Activated T-cell treated with anti-CD3 and anti-CD28 coated beads for 1 hour (primary cell): ENCODE measurements at regions not wholly inside any gene's neighbourhood (a gene's known extent, or its start where the extent isn't known, plus 50 kb on each side); places are given as distances from the start of the nearest gene placed in this dataset.
"Not testable (repeated sequence)": the region's sequence is repeated elsewhere in the genome, so short reads cannot be mapped to it uniquely, and the experiment has no call there.

Experiments used
- DNase-seq: peaks from one replicate; pipeline ENCODE4 v3.0.0-alpha.2; 2020; ENCODE audit warnings: low read depth

DNA sequence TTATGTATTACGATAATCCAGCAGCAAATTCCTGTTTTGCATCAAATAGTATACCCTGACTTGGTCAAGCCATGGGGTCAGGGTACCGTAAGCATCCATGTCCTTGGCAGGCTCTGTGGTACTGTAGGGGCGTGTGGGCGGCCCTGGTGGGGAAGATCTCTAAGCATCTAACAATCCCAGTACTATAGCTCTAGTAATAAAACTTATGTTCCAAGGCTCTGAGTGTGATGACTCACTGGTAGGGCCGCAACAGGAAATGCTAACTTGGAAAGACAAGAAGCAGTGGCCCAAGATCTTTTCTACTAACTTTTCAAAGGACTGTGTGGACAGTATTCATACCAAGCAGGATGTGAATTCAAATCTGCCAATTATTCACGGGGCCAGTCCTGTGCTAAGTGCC lies 63.8 kb downstream of the CLEC18A start:
- not testable (repeated sequence) for DNase-seq

DNA sequence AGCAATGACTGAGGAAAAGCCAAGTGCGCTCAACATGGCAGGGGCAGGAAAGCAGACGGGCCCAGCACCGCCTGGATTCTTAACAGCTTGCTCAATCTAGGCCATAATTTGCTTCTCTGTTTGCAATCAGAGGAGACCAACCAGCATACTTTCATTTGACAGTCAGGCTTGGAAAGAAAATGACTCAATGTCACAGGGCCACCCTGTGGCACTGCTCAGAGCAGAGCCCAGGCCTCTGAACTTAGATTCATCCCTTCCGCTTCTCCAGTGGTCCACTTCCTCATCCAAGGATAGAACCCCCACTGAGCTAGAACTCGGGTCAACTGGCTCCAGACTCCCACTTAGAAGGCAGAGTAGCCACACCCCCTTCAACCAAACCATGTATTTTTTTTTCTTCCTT lies 65.6 kb downstream of the CLEC18A start:
- not testable (repeated sequence) for DNase-seq

DNA sequence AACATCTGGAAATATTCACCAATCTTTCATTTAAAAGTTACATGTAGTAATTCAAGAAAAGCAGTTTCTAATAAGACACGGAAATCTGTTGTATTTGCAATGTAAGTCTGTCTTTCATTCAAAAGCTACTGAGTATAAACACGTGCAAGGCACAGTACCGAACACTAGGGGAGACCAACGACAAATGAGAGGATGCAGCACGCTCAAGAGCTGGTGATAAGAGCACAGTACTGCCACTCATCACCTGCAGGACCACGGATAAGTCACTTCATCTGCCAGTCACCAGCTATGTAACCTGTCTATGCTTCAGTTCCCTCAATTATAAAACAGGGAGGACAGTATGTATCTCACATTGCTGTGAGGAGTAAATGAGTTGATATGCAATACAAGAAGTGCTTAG lies 67.1 kb downstream of the CLEC18A start:
- DNase-seq = peak; percentile 17

DNA sequence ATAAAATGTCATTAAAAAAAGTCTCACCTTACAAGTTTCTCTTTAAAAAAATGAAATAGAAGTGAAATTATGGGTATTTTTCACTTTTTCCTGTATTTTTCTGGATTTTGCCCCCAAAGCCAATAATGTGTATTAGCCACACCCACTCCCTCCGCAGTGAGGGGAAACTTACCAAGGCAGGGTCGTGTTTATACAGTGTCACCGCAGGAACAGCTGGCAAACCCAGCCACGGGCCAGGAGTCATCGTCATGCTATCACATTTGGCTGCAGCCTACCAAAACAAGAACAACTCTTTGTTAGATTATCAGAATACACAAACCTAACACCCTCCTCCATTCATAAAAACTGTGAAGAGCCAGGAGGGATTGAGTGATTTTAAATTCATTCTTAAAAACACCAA lies 72.1 kb downstream of the CLEC18A start:
- not testable (repeated sequence) for DNase-seq

DNA sequence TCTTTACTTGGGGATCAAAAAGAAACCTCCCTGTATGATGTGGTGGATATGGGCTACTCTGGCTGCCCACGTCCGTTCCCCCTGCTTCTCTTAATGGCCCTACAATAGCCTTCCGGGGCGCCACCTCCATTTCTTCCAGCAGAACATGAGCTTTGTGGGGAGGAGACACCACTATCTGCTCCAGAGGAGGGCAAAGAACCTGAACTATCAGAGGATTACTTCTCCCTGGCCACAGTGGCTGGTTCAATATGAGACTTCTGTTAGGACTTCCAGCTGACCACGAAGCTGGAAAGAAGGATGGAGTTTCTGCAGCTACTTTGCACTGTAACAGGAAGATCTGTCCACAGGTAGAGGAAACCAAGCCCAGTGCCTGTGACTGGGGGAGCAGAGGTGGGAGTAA lies 72.8 kb downstream of the CLEC18A start:
- DNase-seq = not testable (repeated sequence)

DNA sequence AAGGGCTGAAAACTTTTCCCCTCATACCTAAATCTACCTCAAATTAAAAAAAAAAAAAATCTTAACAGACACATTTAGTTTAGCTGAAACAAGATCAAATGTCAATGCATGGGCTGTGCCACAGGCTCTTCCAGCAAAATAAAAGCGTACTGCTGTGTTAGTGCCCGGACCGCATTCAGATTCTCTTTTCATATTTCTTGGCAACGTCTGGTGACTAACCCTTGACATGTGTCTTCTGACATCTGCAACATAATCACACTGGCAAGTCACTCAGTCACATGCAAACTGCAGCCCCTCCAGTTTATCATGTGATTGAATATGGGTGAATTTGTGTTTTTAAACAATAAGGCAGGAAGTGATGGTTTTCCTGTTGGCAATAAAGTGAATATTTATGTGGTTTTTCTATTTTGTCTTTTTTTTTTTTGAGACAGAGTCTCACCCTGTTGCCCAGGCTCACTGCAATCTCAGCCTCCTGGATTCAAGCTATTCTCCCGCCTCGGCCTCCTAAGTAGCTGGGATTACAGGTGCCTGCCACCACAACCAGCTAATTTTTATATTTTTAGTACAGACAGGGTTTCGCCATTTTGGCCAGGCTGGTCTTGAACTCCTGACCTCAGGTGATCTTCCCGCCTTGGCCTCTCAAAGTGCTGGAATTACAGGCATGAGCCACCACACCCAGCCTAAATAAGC lies 75.2 kb downstream of the CLEC18A start:
- DNase-seq = peak; percentile 11

DNA sequence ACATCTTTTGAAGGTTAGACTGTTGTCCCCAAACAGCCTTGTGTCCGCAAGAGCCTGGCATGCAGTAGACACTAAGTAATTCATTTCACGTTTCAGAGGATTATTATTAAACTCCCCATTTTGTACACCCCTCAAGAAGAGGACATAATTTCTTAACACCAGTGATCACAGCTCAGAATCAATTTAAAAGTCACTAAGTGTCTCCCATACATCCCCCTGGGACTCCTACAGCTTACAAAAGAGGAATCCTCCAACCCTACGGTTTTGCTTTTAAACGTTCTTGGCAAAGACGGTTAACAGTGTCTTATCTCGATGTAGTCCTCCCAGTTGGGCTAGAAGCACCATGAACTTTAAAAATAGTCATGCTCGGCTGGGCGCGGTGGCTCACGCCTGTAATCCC lies 81.2 kb upstream of the PDPR start:
- DNase-seq = not testable (repeated sequence)

DNA sequence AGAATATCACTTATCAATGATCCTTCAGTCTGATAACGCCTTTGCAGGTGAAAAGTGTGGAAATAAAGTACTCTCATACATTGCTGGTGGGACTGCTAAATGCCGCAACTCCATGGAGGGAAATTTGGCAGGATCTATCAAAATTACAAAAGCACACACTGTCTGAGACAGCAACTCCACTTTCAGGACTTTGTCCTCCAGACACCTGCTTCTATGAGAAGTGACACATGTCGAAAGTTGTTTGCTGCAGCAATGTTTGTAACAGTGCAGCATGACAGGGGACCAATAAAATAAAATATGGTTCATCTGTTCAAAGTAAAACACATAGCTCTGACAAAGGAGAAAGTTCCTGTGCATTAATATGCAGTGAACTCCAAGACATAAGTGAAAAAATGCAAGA lies 76.2 kb upstream of the PDPR start:
- not testable (repeated sequence) for DNase-seq

DNA sequence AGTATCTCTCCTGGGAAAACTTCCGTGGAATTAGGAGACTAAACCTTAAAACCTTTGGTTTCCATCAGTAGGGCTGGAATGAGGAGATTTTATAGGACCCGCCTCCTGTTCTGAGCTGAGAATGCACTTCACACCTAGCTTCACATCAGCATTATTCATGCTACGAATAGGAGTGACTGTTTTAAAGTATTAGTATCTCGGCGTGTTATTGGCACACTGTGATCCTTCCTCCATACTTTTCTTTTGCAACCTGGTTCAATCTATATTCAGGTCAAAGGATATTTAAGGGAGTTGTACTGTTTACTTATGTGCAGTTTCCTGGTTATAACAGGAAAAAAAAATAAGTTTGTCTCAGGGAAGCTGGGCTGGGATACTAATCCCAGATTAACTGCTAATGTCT lies 73.6 kb upstream of the PDPR start:
- DNase-seq = not testable (repeated sequence)

DNA sequence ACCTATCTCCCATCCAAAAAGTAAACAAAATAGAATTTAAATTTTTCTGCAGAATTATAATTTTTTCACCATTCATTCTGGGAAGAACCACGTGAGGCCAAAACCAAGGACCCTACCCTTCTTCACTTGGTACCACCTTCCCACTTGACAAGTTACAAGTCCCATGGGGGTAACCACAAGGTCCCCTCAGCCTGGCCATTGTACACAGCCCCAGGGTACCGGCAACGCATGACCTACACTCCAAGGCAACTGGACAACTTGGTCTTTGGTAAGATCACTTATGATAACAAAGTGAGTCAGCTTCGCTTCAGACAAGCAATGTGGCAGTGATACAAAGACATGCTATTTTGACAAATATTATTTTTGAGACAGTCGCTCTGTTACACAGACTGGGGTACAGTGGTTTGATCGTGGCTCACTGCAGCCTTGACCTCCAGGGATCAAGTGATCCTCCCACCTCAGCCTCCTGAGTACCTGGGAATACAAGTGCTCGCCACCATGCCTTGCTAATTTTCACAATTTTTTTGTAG lies 70.5 kb upstream of the PDPR start:
- not testable (repeated sequence) for DNase-seq

DNA sequence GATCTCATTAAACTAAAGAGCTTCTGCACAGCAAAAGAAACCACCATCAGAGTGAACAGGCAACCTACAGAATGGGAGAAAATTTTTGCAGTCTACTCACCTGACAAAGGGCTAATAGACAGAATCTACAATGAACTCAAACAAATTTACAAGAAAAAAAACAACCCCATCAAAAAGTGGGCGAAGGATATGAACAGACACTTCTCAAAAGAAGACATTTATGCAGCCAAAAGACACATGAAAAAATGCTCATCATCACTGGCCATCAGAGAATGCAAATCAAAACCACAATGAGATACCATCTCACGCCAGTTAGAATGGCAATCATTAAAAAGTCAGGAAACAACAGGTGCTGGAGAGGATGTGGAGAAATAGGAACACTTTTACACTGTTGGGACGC lies 67.6 kb upstream of the PDPR start:
- DNase-seq = not testable (repeated sequence)

DNA sequence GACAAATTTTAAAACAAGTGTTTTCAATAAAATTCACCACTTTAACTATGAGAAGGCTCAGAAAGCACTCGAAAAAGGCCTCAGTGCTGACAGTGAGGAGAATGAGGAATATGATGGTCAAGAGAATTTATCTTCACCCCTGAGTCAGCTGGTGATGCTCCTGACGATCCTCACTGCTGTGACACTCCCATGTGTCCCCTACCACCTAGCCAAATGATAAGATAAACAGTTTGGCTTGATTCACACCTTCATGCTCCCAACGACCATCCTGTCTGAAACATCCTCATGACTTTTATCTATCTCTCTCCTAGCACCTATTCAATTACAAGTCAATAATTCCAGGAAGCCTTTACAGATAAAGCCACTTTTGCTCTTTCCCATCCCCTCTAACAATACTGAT lies 66.0 kb upstream of the PDPR start:
- DNase-seq = not testable (repeated sequence)

DNA sequence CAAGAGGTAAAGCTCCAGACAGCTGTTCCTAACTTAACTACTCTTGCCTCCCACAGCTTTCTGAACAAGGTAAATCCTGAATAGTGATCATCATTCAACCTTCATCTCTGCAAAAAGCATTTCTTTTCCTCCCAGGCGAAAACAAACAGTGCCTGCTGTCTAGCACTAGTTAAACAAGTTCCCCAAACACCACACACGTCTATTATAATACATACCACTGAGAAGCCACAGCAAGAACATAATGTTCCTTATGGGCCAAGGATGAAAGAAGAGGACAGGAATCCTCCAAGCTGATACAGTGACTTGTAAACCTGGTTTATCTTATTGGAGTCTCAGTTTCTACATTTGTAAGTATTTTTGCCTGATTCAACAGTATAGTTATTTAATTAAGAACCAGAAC lies 56.1 kb upstream of the PDPR start:
- not testable (repeated sequence) for DNase-seq

DNA sequence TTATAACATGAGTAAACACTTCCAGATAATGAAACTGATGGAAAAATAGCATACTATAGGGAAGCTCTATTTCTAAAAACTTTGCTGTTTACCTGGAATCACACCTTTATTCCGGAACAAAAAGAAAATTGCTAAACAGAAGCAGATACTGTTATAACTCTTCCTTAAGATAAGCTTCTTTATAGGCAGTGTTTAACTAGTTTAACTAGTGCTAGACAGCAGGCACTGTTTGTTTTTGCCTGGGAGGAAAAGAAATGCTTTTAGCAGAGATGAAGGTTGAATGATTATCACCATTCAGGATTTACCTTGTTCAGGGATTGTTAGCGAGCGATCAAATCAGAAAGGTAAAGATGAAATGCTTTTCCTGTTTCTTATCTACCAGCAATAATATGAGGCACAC lies 54.7 kb upstream of the PDPR start:
- not testable (repeated sequence) for DNase-seq

DNA sequence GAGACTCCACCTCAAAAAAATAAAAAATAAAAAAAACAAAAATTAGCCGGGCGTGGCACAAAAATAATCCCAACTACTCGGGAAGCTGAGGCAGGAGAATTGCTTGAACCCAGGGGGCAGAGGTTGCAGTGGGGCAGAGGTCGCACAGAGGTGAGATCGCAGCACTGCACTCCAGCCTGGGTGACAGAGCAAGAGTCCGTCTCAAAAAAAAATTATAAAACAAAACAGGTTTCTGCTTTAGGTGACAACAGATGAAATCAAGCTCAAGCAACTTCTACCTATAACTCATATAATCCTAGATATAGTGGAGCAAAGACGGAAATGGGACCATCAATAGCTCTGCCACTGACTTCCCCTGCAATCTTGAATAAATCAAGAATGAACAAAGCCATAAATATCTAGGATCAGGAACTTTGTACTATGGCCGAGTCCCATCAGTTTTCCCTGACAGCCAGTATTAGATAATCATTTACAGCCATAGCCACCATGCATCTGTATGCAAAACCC lies 53.6 kb upstream of the PDPR start:
- not testable (repeated sequence) for DNase-seq

DNA sequence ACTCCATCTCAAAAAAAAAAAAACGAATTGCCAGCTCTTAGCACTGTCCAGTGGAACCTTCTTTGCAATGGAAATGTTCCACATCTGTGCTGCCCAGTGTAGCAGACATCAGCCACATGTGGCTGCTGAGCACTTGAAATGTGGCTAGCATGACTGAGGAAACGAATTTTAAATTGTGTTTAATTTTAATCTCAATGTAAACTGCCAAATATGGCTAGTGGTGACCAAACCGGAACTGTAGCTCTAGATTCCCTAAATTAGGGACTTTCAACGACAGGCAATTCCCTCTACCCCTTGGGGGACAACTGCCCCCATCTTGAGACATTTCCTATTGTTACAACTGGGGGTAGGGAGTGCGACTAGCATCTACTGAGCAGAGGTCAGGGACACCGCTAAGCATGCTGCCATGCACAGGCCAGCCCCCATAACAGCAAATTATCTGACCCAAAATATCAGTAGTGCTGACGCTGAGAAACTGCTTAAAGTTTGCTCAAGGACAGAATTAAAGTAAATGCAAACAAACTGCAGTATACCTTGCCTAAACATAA lies 52.4 kb upstream of the PDPR start:
- DNase-seq = not testable (repeated sequence)

DNA sequence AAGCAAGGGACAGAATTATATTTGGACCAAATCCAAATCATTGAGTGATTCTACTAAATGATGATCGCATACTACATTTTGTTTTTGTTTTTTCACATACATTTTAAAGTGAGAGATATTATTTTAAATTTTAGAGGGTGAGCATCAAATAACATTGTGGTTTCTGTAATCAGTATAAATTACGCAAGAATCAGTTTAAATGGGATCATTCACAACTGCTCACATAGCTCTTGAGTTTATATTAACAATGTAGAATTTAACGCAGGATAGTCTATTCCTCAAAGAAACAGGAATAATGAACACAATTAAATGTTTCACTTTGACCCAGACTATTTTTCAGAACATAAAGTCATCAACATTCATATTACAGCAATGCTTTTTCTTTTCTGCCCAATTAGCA lies 51.2 kb upstream of the PDPR start:
- DNase-seq = not testable (repeated sequence)
